Transverse colon (tissue), 4 donors: ENCODE measurements at regions not wholly inside any gene's neighbourhood (a gene's known extent, or its start where the extent isn't known, plus 50 kb on each side); places are given as distances from the start of the nearest gene placed in this dataset.

Source experiments
- CTCF ChIP-seq, 5 experiments: fragments of 200-600 bp in 3 of 5; fragments of 450-650 bp in 2 of 5; sonication (generic) in 3 of 5; IDR thresholded peaks; 1 replicate in 2 of 5; 2 replicates in 3 of 5; pipeline ENCODE4 v1.5.1; 2016 to 2017; ENCODE audit warnings: antibody characterized with exemption in 5 of 5, inconsistent platforms in 3 of 5, mild to moderate bottlenecking in 2 of 5, moderate library complexity in 1 of 5
- POLR2AphosphoS5 ChIP-seq, 3 donors: sonication (generic); formaldehyde crosslinking; IDR thresholded peaks; one replicate each; pipeline ENCODE4 v1.6.1; 2016; ENCODE audit warnings: antibody characterized with exemption in 3 of 3

DNA sequence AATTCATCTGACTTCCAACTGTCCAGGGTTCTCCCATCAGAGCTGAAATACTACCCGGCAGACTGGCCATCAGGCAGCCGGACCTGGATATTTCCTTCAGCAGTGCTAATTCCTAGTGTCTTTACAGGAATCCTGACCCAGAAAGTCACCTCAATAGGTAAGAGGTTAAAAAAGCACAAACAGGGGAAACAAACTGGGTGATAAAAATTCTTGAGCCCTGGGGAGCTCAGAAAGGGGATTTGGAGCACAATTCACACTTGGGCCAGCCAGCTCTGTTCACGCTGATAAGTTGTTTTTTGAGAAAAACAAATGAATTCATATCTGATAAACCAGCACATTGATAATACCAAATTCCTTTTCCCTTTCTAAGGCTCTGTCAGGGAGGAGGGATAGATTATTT is 104.0 kb downstream of the EDN1 start:
- TF ChIP-seq CTCF (IDR thresholded peaks at IDR 0.05) (no peak), POLR2AphosphoS5 (IDR thresholded peaks at IDR 0.05) (no peak)
